ENCODE measurements at regions not wholly inside any gene's neighbourhood (a gene's known extent, or its start where the extent isn't known, plus 50 kb on each side); places are given as distances from the start of the nearest gene placed in this dataset.

- TF ChIP-seq CTCF (IDR thresholded peaks at IDR 0.05) (no peak), SIN3A (IDR thresholded peaks at IDR 0.05; ENCODE audit: borderline replicate concordance, insufficient read depth, low read depth, low read length) (no peak), REST (IDR thresholded peaks at IDR 0.05; ENCODE audit: insufficient read depth in 1 of 2, low read depth in 2 of 2, low read length in 1 of 2) (no peak), POLR2AphosphoS5 (IDR thresholded peaks at IDR 0.05; ENCODE audit: low read depth, low read length) (no peak)
Measured at GRCh38 chr7:22662036-22662435, 65.0 kb upstream of the IL6 start.
